ENCODE measurements at regions not wholly inside any gene's neighbourhood (a gene's known extent, or its start where the extent isn't known, plus 50 kb on each side); places are given as distances from the start of the nearest gene placed in this dataset.

DNA sequence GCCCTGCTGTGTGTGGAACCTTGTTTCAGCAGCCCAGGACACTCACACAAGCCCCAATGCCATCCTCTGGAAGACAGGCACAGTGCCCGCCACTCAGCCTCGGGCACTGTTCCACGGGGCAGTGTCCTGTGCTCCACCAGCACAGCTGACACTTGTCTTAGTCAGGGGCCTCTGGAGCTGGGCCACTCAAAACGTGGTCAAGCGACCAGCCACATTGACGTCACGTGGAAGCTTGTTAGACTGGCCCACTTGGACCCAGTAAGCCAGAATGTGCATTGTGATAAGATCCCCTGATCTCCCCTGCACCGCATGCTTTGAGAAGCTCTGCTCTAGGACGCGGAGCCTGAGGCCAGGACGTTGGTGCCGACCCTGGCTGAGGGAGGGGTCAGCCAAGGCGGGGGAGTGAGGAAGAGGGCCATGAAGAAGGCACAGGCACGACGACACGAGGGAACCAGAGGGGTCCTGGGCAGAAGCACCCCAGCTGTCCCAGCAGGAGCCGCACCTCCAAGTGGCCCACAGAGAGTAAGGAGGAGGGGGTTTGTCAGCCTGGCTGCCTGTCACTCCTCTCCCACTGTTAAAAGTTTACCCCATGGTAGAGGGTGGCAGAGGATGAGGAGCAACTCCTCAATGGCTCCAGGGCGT lies 64.6 kb downstream of the LINC01488 start:
- H3K27me3 Mint-ChIP-seq = peaks cover 35 to 51% of the 10 kb centered on the region in 2 donors
- peaks cover 4 to 11% of the 10 kb centered on the region in 2 donors for H3K4me1 Mint-ChIP-seq (ENCODE audit: low read depth in 2 of 2)
- ATAC-seq (replicated peaks) = no peak
- no peak overlapping the region for H3K4me3 Mint-ChIP-seq
- H3K27ac Mint-ChIP-seq = no peak overlapping the region
- no peak for DNase-seq
- H3K36me3 Mint-ChIP-seq (ENCODE audit: insufficient read depth) = no peaks in the 10 kb centered on the region
- H3K9me3 Mint-ChIP-seq = peaks cover 3 to 5% of the 10 kb centered on the region in 2 donors

GRCh38 chr11:69546735-69547370 lies 65.4 kb downstream of the LINC01488 start:
- ATAC-seq (replicated peaks) (no peak), DNase-seq (no peak)
- Mint-ChIP-seq H3K27me3 (peaks cover 34 to 48% of the 10 kb centered on the region in 2 donors), H3K36me3 (ENCODE audit: insufficient read depth) (no peaks in the 10 kb centered on the region), H3K4me3 (no peak overlapping the region), H3K9me3 (peaks cover 3 to 5% of the 10 kb centered on the region in 2 donors), H3K4me1 (ENCODE audit: low read depth in 2 of 2) (peaks cover 4 to 11% of the 10 kb centered on the region in 2 donors), H3K27ac (no peak overlapping the region)

DNA sequence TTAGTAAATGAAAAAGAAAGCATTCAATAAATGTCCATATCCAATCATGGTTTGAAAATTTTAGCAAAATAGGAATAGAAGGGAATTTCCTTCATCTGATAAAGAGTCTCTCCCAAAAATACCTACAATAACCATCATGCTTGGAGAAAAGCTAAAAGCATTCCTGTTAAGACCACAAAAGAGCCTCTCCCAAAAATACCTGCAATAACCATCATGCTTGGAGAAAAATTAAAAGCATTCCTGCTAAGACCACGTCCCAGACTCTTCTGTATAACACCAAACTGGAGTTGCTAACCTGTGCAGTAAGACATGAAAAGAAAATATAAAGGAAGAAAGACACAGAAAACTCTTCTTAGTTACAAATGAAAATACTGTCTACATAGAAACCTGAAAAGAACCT lies 69.4 kb downstream of the LINC01488 start:
- Mint-ChIP-seq H3K27ac (no peak overlapping the region), H3K4me3 (no peak overlapping the region), H3K9me3 (peaks cover 3 to 5% of the 10 kb centered on the region in 2 donors), H3K36me3 (ENCODE audit: insufficient read depth) (peaks cover 5% of the 10 kb centered on the region), H3K4me1 (ENCODE audit: low read depth in 2 of 2) (peaks cover 4 to 9% of the 10 kb centered on the region in 2 donors), H3K27me3 (peaks cover 14 to 20% of the 10 kb centered on the region in 2 donors)
- no peak for ATAC-seq (replicated peaks)
- DNase-seq = no peak

DNA sequence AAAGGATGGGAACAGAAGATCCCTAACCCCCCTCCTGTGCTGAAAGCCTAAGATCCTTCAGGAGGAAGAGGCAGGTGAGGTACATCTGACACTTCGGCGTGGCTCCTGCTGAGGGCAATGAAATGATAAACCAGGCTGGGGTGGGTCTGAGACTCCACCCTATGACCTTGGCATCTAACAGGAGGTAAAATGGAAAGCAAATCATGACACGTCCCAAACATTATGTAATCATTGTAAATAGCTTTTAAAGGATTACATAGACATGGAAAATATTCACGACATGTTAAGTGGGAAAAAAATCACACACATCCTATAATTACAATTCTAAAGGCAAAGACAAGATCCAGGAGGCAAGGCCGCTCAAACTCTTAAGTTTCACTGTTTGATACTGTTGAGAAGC lies 70.5 kb downstream of the LINC01488 start:
- Mint-ChIP-seq H3K27ac (no peak overlapping the region), H3K9me3 (peaks cover 3 to 5% of the 10 kb centered on the region in 2 donors), H3K36me3 (ENCODE audit: insufficient read depth) (peaks cover 7% of the 10 kb centered on the region), H3K27me3 (peaks cover 2 to 14% of the 10 kb centered on the region in 2 donors), H3K4me1 (ENCODE audit: low read depth in 2 of 2) (no peaks in the 10 kb centered on the region), H3K4me3 (no peak overlapping the region)
- DNase-seq (no peak), ATAC-seq (replicated peaks) (no peak)

- no peaks in the 10 kb centered on the region for H3K4me1 Mint-ChIP-seq (ENCODE audit: low read depth in 2 of 2)
- DNase-seq (no peak), ATAC-seq (replicated peaks) (no peak)
- H3K27me3 Mint-ChIP-seq = peaks cover 0 to 23% of the 10 kb centered on the region in 2 donors
- H3K4me3 Mint-ChIP-seq = no peak overlapping the region
- no peak overlapping the region for H3K27ac Mint-ChIP-seq
- H3K9me3 Mint-ChIP-seq = peaks cover 3 to 5% of the 10 kb centered on the region in 2 donors
- H3K36me3 Mint-ChIP-seq (ENCODE audit: insufficient read depth) = peaks cover 7% of the 10 kb centered on the region
These were observed 71.5 kb downstream of the LINC01488 start for GRCh38 chr11:69552951-69553350.

DNA sequence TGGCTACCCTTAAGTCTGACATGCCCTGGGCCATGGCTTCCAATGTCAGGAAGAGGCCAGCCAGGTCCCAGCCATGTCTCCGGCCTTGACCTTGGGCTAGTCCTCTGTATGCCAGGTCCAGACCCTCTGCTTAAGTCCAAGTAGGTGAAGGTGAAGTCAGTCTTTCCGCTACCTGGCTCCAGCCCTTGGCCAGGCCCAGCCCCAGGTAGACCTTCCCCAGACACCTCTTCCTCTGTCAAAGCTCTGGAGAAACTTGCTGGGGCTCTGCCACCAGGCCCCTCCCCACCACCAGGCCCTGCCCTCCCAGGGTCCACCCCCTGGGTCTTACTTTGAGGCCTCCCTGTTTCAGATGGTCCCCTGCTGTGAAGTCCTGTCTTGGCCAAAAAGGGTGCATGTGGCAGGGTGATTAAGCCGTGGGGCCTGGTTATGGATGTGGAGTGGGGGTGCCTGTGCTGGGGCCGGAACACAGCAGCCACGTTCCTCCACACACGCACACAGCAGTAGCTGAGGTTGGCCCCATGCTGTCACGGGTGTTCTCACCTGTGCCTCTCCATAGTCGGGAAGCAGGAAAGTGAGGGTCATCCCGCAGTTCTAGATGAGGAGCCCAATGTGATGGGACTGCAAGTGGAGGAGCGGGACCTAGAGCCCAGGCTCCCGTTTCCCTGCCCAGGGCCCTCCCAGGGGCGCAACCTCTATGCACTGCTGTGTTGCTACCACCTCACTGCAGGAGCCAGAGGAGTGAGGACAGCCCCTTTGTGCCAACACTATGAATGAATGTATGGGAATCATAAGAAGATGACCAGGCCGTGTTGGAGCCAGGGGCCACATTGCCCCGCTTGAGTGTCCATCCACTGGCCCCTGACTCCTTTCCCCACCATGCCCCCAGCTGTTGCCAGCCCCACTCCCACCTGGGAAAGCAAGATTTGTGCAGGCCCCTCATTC lies 72.2 kb downstream of the LINC01488 start:
- Mint-ChIP-seq H3K4me1 (ENCODE audit: low read depth in 2 of 2) (peaks cover 0 to 3% of the 10 kb centered on the region in 2 donors), H3K27ac (no peak overlapping the region), H3K27me3 (peaks cover 0 to 29% of the 10 kb centered on the region in 2 donors), H3K36me3 (ENCODE audit: insufficient read depth) (peaks cover 7% of the 10 kb centered on the region), H3K9me3 (peaks cover 2 to 5% of the 10 kb centered on the region in 2 donors), H3K4me3 (no peak overlapping the region)
- no peak for ATAC-seq (replicated peaks)
- no peak for DNase-seq

- Mint-ChIP-seq H3K4me3 (no peak overlapping the region), H3K27me3 (peaks cover 0 to 39% of the 10 kb centered on the region in 2 donors), H3K36me3 (ENCODE audit: insufficient read depth) (peaks cover 7% of the 10 kb centered on the region), H3K4me1 (ENCODE audit: low read depth in 2 of 2) (peaks cover 0 to 6% of the 10 kb centered on the region in 2 donors), H3K9me3 (peaks cover 0 to 2% of the 10 kb centered on the region in 2 donors), H3K27ac (no peak overlapping the region)
- ATAC-seq (replicated peaks) (no peak), DNase-seq (no peak)
These were observed 73.4 kb downstream of the LINC01488 start for GRCh38 chr11:69554849-69555248.

DNA sequence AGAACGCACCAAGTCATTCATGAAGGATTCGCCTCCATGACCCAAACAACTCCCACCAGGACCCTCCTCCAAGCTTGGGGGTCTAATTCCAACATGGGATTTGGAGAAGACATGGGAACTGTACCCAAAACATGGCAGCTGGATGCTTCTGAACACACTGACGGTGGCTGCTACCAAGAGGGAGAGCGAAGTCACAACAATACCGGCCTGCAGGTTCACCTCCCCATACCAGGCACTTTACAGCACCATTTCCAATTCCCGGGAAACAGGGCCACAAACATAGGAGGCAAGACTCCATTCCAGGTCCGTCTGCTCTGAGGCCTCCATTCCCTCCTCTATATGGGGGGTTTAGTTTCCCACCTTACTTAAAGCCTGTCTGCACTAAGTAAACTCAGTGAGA lies 75.8 kb downstream of the LINC01488 start:
- Mint-ChIP-seq H3K27me3 (peaks cover 14 to 59% of the 10 kb centered on the region in 2 donors), H3K4me3 (no peak overlapping the region), H3K4me1 (ENCODE audit: low read depth in 2 of 2) (peaks cover 0 to 6% of the 10 kb centered on the region in 2 donors), H3K36me3 (ENCODE audit: insufficient read depth) (peaks cover 7% of the 10 kb centered on the region), H3K27ac (no peak overlapping the region), H3K9me3 (no peaks in the 10 kb centered on the region)
- no peak for DNase-seq
- ATAC-seq (replicated peaks) = no peak

DNA sequence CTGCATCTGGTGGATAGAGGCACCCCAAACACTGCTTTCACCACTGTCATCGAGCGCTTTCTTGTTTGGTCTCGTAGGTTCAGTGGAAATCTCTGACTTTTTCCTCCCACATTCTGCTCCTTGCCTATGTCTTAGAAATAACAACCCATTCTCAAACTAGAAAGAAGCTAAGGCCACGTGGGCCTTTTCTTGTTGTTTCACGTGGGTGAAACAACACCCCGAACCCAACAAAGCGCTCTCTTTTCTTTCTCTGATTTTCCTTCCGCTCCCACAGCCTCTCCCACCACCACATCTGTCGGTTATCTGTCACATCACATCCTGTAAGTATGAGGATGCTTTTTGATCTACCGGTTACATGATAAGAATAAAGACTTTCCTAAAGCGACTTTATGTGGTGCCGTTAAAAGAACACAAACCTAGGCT lies 77.1 kb downstream of the LINC01488 start:
- H3K27ac Mint-ChIP-seq = no peak overlapping the region
- no peak overlapping the region for H3K4me3 Mint-ChIP-seq
- DNase-seq (no peak), ATAC-seq (replicated peaks) (peak; percentile 29)
- peaks cover 0 to 6% of the 10 kb centered on the region in 2 donors for H3K4me1 Mint-ChIP-seq (ENCODE audit: low read depth in 2 of 2)
- peaks cover 20 to 70% of the 10 kb centered on the region in 2 donors for H3K27me3 Mint-ChIP-seq
- no peaks in the 10 kb centered on the region for H3K9me3 Mint-ChIP-seq
- H3K36me3 Mint-ChIP-seq (ENCODE audit: insufficient read depth) = peaks cover 7% of the 10 kb centered on the region

DNA sequence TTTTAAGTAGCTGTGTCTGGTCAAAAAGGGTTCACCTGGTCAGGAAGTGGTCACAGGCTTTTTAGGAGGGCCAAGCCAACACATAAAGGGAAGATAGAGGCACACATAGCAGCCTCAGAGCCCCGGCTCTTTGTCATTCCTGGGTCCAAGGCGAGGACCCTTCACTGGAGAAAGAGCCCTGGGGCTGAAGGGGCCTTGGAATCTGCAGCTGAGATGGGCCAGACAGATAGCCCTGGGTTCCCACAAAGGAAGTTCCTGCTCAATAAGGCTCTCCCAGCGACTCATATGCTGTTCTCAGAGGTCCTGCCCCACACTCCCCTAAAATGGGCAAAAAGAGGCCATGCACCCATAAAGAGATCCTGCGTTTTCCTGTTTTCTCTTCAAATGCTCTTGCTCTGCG lies 77.7 kb downstream of the LINC01488 start:
- Mint-ChIP-seq H3K4me1 (ENCODE audit: low read depth in 2 of 2) (peaks cover 0 to 6% of the 10 kb centered on the region in 2 donors), H3K4me3 (no peak overlapping the region), H3K27me3 (peaks cover 22 to 70% of the 10 kb centered on the region in 2 donors), H3K9me3 (no peaks in the 10 kb centered on the region), H3K36me3 (ENCODE audit: insufficient read depth) (peaks cover 7% of the 10 kb centered on the region), H3K27ac (no peak overlapping the region)
- ATAC-seq (replicated peaks) (no peak), DNase-seq (no peak)

DNA sequence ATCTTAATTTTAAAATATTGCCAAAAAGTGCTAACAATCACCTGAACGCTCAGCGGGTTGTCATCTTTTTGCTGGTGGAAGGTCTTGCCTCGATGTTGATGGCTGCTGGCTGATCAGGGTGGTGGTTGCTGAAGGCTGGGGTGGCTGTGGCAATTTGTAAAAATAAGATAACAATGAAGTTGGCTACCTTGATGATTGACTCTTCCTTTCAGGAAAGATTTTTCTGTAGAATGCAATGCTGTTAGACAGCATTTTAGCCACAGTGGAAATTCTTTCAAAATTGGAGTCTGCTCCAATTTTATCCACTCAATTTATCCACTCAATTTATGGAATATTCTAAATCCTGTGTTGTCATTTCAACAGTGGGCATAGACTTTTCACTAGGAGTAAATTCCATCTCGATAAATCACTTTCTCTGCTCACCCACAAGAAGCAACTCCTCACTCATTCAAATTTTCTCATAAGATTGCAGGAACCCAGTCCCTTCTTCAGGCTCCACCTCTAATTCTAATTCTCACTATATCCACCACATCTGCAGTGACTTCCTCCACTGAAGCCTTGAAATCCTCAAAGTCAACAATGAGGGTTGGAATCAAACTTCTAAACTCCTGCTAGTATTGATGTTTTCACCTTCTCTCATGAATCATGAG lies 78.8 kb downstream of the LINC01488 start:
- no peak for ATAC-seq (replicated peaks)

DNA sequence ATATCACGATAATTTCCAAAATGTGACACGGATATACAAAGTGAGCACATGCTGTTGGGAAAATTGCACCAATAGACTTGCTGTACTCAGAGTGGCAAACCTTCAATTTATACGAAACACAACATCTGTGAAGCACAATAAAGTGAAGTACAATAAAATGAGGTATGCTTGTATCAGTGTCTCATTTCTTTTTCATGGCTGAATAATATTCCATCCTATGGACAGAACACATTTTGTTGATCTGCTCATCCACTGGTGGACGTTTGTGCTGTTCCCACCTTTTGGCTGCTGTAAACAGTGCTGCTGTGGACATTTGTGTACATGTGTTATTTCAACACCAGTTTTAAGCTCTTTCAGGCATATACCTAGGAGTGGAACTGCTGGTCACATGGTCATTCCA lies 78.7 kb upstream of the CCND1 start:
- H3K27me3 Mint-ChIP-seq = peaks cover 27 to 64% of the 10 kb centered on the region in 2 donors
- ATAC-seq (replicated peaks) (no peak), DNase-seq (no peak)
- H3K4me3 Mint-ChIP-seq = no peak overlapping the region
- H3K4me1 Mint-ChIP-seq (ENCODE audit: low read depth in 2 of 2) = peaks cover 0 to 6% of the 10 kb centered on the region in 2 donors
- no peak overlapping the region for H3K27ac Mint-ChIP-seq
- no peaks in the 10 kb centered on the region for H3K9me3 Mint-ChIP-seq
- no peaks in the 10 kb centered on the region for H3K36me3 Mint-ChIP-seq (ENCODE audit: insufficient read depth)

More for the DNA sequence above, 78.8 kb downstream of the LINC01488 start:
- Mint-ChIP-seq H3K9me3 (no peaks in the 10 kb centered on the region), H3K27me3 (peaks cover 27 to 72% of the 10 kb centered on the region in 2 donors), H3K4me3 (no peak overlapping the region), H3K36me3 (ENCODE audit: insufficient read depth) (peaks cover 7% of the 10 kb centered on the region), H3K27ac (no peak overlapping the region), H3K4me1 (ENCODE audit: low read depth in 2 of 2) (peaks cover 0 to 6% of the 10 kb centered on the region in 2 donors)
- DNase-seq = no peak

DNA sequence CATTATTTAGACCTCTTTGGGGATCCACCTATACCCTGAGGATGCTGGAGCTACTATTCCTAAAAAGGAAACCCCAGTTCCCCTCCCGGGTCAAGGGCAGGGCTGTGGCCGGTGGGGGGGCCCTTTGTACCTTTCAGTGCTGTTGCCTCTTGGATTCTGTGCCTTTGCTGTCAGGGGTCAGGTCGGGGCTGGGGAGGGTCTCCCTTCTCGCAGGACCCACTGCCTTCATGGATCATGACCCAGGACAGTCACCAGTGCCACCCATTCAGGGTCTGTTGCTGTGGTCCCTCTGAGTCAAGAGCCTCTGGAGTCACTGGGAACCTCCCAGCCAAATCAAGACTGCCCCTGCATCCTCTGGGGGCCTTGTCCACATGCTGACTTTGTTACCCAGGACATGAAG lies 78.1 kb upstream of the CCND1 start:
- DNase-seq (no peak), ATAC-seq (replicated peaks) (no peak)
- no peaks in the 10 kb centered on the region for H3K36me3 Mint-ChIP-seq (ENCODE audit: insufficient read depth)
- no peak overlapping the region for H3K4me3 Mint-ChIP-seq
- H3K4me1 Mint-ChIP-seq (ENCODE audit: low read depth in 2 of 2) = peaks cover 0 to 6% of the 10 kb centered on the region in 2 donors
- no peak overlapping the region for H3K27ac Mint-ChIP-seq
- peaks cover 27 to 59% of the 10 kb centered on the region in 2 donors for H3K27me3 Mint-ChIP-seq
- H3K9me3 Mint-ChIP-seq = no peaks in the 10 kb centered on the region

All from effector memory CD8-positive, alpha-beta T cell (primary cell).